ENCODE measurements at regions not wholly inside any gene's neighbourhood (a gene's known extent, or its start where the extent isn't known, plus 50 kb on each side); places are given as distances from the start of the nearest gene placed in this dataset.

- no peak overlapping the region for H3K4me3 Mint-ChIP-seq (ENCODE audit: low read depth)
- TF ChIP-seq CTCF (IDR thresholded peaks at IDR 0.05; ENCODE audit: unreplicated experiment): no peak
Observed at GRCh38 chr14:55973285-55973800, 144.9 kb upstream of the PELI2 start.

DNA sequence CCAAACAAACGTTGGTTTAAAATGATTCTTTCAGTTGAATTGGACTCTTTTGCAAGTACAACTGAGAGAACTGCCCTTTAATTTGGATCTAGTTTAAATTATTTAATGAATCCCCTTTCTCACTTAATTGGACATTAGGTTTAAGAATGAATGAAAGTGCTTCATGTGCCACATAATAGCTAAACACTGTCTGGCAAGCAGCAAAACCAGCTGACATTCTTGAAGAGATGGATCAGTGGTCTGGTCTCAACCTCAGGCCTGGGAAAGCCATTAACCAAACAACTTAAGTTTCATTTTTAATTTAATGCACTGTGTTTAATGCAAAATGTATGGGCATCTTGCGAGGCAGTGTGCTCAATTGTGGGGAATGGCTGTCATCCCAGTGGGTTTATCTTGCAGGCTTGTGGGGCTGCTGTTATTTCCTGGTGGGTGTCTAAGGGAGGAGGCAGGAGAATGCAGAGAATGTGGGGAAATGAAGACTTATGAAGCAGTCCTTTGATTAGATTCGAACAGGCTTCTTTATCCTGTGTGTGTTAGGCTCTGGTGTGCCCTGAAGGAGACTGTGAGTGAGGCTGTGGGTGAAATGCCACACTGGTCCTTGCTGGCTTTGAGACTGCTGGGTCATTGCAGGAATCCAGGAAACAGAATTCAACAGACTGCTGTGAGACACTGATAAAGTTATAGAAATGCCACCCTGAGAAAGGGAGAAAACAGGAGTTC lies 144.1 kb upstream of the PELI2 start:
- Mint-ChIP-seq H3K36me3 (ENCODE audit: insufficient read depth) (no peaks in the 10 kb centered on the region), H3K27me3 (peaks cover 3% of the 10 kb centered on the region), H3K4me3 (ENCODE audit: low read depth) (no peak overlapping the region), H3K9me3 (ENCODE audit: low read depth) (no peaks in the 10 kb centered on the region), H3K4me1 (ENCODE audit: low read depth) (peaks cover 9% of the 10 kb centered on the region), H3K27ac (no peak overlapping the region)
- no peak for TF ChIP-seq CTCF (IDR thresholded peaks at IDR 0.05; ENCODE audit: unreplicated experiment)
- no peak for DNase-seq (ENCODE audit: low spot score, unreplicated experiment)

More at GRCh38 chr14:55973285-55973800, 144.9 kb upstream of the PELI2 start:
- peaks cover 3% of the 10 kb centered on the region for H3K27me3 Mint-ChIP-seq
- H3K27ac Mint-ChIP-seq: no peak overlapping the region
- no peaks in the 10 kb centered on the region for H3K36me3 Mint-ChIP-seq (ENCODE audit: insufficient read depth)
- DNase-seq (ENCODE audit: low spot score, unreplicated experiment): no peak
- peaks cover 9% of the 10 kb centered on the region for H3K4me1 Mint-ChIP-seq (ENCODE audit: low read depth)
- H3K9me3 Mint-ChIP-seq (ENCODE audit: low read depth): no peaks in the 10 kb centered on the region

GRCh38 chr14:55975281-55975910 lies 142.8 kb upstream of the PELI2 start:
- H3K9me3 Mint-ChIP-seq (ENCODE audit: low read depth): peaks cover 3% of the 10 kb centered on the region
- no peaks in the 10 kb centered on the region for H3K36me3 Mint-ChIP-seq (ENCODE audit: insufficient read depth)
- peak overlapping the region; percentile 62 for H3K27ac Mint-ChIP-seq
- H3K27me3 Mint-ChIP-seq: peaks cover 3% of the 10 kb centered on the region
- TF ChIP-seq CTCF (IDR thresholded peaks at IDR 0.05; ENCODE audit: unreplicated experiment): no peak
- H3K4me3 Mint-ChIP-seq (ENCODE audit: low read depth): no peak overlapping the region
- no peak for DNase-seq (ENCODE audit: low spot score, unreplicated experiment)
- H3K4me1 Mint-ChIP-seq (ENCODE audit: low read depth): peaks cover 12% of the 10 kb centered on the region

DNA sequence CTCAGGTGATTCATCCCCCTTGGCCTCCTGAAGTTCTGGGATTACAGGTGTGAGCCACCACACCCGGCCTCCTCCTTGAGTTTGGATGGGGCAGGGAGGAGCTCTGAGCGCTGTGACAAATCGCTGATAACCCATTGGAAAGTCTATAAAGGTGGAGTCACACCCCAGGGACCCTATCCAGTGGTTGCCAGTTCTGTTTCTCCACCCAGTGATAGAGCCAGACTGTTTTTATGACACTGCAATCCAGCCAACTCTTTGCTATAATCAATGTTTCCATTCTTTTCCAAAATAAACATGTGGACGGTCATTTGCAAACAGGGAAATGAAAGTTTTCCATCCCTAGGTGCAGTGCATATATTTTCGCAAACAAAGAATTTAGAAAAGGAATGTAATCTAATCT lies 142.0 kb upstream of the PELI2 start:
- peaks cover 5% of the 10 kb centered on the region for H3K9me3 Mint-ChIP-seq (ENCODE audit: low read depth)
- H3K36me3 Mint-ChIP-seq (ENCODE audit: insufficient read depth): no peaks in the 10 kb centered on the region
- no peak for TF ChIP-seq CTCF (IDR thresholded peaks at IDR 0.05; ENCODE audit: unreplicated experiment)
- no peak overlapping the region for H3K27ac Mint-ChIP-seq
- no peak overlapping the region for H3K4me3 Mint-ChIP-seq (ENCODE audit: low read depth)
- DNase-seq (ENCODE audit: low spot score, unreplicated experiment): no peak
- H3K27me3 Mint-ChIP-seq: no peaks in the 10 kb centered on the region
- peaks cover 12% of the 10 kb centered on the region for H3K4me1 Mint-ChIP-seq (ENCODE audit: low read depth)

DNA sequence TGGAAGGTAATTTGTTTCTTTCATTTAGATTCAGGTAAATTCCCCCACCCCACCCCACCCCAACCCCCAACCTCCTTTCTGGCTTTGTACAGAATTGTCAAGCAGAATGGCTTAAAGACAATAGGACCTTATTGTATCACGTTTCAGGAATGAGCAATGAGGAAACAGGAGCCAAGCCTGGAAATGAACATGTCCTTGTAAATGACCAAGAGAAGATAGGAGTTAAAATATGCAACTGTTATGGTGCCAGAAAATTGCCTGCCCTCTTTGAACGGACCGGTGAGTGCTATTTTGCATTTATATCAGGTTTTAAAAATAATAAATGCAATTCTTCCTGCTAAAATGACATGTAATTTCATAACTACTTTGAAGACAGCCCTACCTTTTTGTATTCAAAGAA lies 141.6 kb upstream of the PELI2 start:
- Mint-ChIP-seq H3K4me1 (ENCODE audit: low read depth) (peaks cover 12% of the 10 kb centered on the region), H3K4me3 (ENCODE audit: low read depth) (no peak overlapping the region), H3K27ac (no peak overlapping the region), H3K9me3 (ENCODE audit: low read depth) (peaks cover 5% of the 10 kb centered on the region), H3K27me3 (no peaks in the 10 kb centered on the region), H3K36me3 (ENCODE audit: insufficient read depth) (no peaks in the 10 kb centered on the region)
- TF ChIP-seq CTCF (IDR thresholded peaks at IDR 0.05; ENCODE audit: unreplicated experiment): no peak
- no peak for DNase-seq (ENCODE audit: low spot score, unreplicated experiment)

Data from progenitor cell of endocrine pancreas (in vitro differentiated cells).